ENCODE measurements at regions not wholly inside any gene's neighbourhood (a gene's known extent, or its start where the extent isn't known, plus 50 kb on each side); places are given as distances from the start of the nearest gene placed in this dataset.

GRCh38 chr5:125603321-125603720 is 819.9 kb upstream of the GRAMD2B start:
- TF ChIP-seq CREB1 (IDR thresholded peaks at IDR 0.05) (no peak), CREB1 (CRISPR knock-in tag; IDR thresholded peaks at IDR 0.05) (no peak), MAF1 (CRISPR knock-in tag; IDR thresholded peaks at IDR 0.05; ENCODE audit: borderline replicate concordance) (no peak), ZNF530 (CRISPR knock-in tag; IDR thresholded peaks at IDR 0.05; ENCODE audit: low read depth) (no peak), REST (IDR thresholded peaks at IDR 0.05; ENCODE audit: borderline replicate concordance in 1 of 2, low read depth in 1 of 2, low read length in 2 of 2) (no peak), BRD4 (CRISPR knock-in tag; IDR thresholded peaks at IDR 0.05) (no peak), SMC3 (IDR thresholded peaks at IDR 0.05; ENCODE audit: low read length) (no peak), ESRRA (CRISPR knock-in tag; IDR thresholded peaks at IDR 0.05; ENCODE audit: low read depth) (no peak), NFYB (CRISPR knock-in tag; IDR thresholded peaks at IDR 0.05) (no peak), CTCF (CRISPR knock-in tag; IDR thresholded peaks at IDR 0.05) (no peak), RAD21 (CRISPR knock-in tag; IDR thresholded peaks at IDR 0.05) (no peak), ZNF704 (CRISPR knock-in tag; IDR thresholded peaks at IDR 0.05; ENCODE audit: borderline replicate concordance) (no peak), EP300 (IDR thresholded peaks at IDR 0.05; ENCODE audit: low read depth in 2 of 2, low read length in 2 of 2) (no peak), EP300 (CRISPR knock-in tag; IDR thresholded peaks at IDR 0.05; ENCODE audit: borderline replicate concordance) (no peak), NPAS2 (CRISPR knock-in tag; IDR thresholded peaks at IDR 0.05; ENCODE audit: borderline replicate concordance) (no peak), CREM (IDR thresholded peaks at IDR 0.05) (no peak), CREM (CRISPR knock-in tag; IDR thresholded peaks at IDR 0.05) (no peak)

Data from HepG2 (cell line).